Mucosa of rectum (tissue), 2 donors: ENCODE measurements at regions not wholly inside any gene's neighbourhood (a gene's known extent, or its start where the extent isn't known, plus 50 kb on each side); places are given as distances from the start of the nearest gene placed in this dataset.

Experiments
- H3K27ac ChIP-seq, 2 donors: one replicate each; pipeline ENCODE4 v1.7.0; 2013; ENCODE audit warnings: inconsistent platforms in 2 of 2, low read depth in 2 of 2, low read length in 2 of 2
- H3K27me3 ChIP-seq, 2 donors: one replicate each; pipeline ENCODE4 v1.7.0; 2013; ENCODE audit warnings: low read length in 2 of 2; ENCODE audit not compliant: control insufficient read depth in 2 of 2, insufficient read depth in 2 of 2
- H3K36me3 ChIP-seq, 2 donors: one replicate each; pipeline ENCODE4 v1.7.0; 2013; ENCODE audit warnings: low read length in 2 of 2; ENCODE audit not compliant: control insufficient read depth in 2 of 2, insufficient read depth in 2 of 2
- H3K4me1 ChIP-seq, 2 donors: one replicate each; pipeline ENCODE4 v1.7.0; 2013; ENCODE audit warnings: low read length in 2 of 2, mild to moderate bottlenecking in 1 of 2; ENCODE audit not compliant: control insufficient read depth in 2 of 2, insufficient read depth in 2 of 2
- H3K4me3 ChIP-seq, 2 donors: one replicate each; pipeline ENCODE4 v1.7.0; 2013; ENCODE audit warnings: low read length in 2 of 2
- H3K9ac ChIP-seq, 2 donors: one replicate each; pipeline ENCODE4 v1.7.0; 2013; ENCODE audit warnings: low read length in 2 of 2, low read depth in 1 of 2, mild to moderate bottlenecking in 1 of 2
- H3K9me3 ChIP-seq, 2 donors: one replicate each; pipeline ENCODE4 v1.7.0; 2013; ENCODE audit warnings: low read length in 2 of 2; ENCODE audit not compliant: control insufficient read depth in 2 of 2
- donor health status: healthy.
- donor health status: Normal muscosa, but diverticular disease.

- H3K4me1 ChIP-seq, result no peaks in the 10 kb centered on the region
These were observed 101.4 kb upstream of the STT3B start for GRCh38 chr3:31431321-31431720.

GRCh38 chr3:31432897-31433678, 99.6 kb upstream of the STT3B start:
- Histone ChIP-seq H3K36me3 (no peaks in the 10 kb centered on the region), H3K9me3 (peaks cover 4 to 6% of the 10 kb centered on the region in 2 donors), H3K27me3 (no peaks in the 10 kb centered on the region), H3K9ac (no peak overlapping the region), H3K4me1 (no peaks in the 10 kb centered on the region), H3K27ac (no peak overlapping the region), H3K4me3 (no peak overlapping the region)

More at GRCh38 chr3:31431321-31431720, 101.4 kb upstream of the STT3B start:
- no peak overlapping the region for H3K9ac ChIP-seq
- no peak overlapping the region for H3K4me3 ChIP-seq
- no peak overlapping the region for H3K27ac ChIP-seq
- no peaks in the 10 kb centered on the region for H3K9me3 ChIP-seq
- no peaks in the 10 kb centered on the region for H3K36me3 ChIP-seq
- no peaks in the 10 kb centered on the region for H3K27me3 ChIP-seq

GRCh38 chr3:31433679-31433992, 99.1 kb upstream of the STT3B start:
- H3K27me3 ChIP-seq, result no peaks in the 10 kb centered on the region
- H3K27ac ChIP-seq, result no peak overlapping the region
- H3K4me1 ChIP-seq, result no peaks in the 10 kb centered on the region
- H3K36me3 ChIP-seq, result no peaks in the 10 kb centered on the region
- no peak overlapping the region for H3K9ac ChIP-seq
- H3K9me3 ChIP-seq, result peaks cover 4 to 6% of the 10 kb centered on the region in 2 donors
- H3K4me3 ChIP-seq, result no peak overlapping the region

DNA sequence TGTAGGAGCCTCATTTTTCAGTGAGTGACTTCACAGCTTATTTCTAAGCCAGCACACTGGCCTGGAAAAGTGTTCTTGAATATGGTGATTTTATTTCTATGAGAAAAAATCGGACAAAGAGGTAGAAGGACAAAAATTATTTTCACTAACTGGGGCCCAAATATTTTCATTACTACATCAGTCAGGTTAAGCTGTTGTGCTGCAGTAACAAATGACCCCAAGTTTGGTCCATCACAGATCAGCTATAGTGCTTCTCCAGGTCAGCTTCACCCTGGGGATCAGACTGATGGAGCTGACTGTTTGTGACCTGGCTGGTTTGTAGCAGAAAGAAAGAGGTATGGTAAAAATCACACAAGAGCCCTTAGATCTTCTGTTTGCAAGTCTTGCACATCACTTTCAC, 97.9 kb upstream of the STT3B start:
- H3K9me3 ChIP-seq, result peaks cover 4 to 6% of the 10 kb centered on the region in 2 donors
- H3K4me1 ChIP-seq, result no peaks in the 10 kb centered on the region
- H3K4me3 ChIP-seq, result no peak overlapping the region
- H3K9ac ChIP-seq, result no peak overlapping the region
- no peaks in the 10 kb centered on the region for H3K27me3 ChIP-seq
- no peaks in the 10 kb centered on the region for H3K36me3 ChIP-seq
- no peak overlapping the region for H3K27ac ChIP-seq

- Histone ChIP-seq H3K4me3 (no peak overlapping the region), H3K4me1 (no peaks in the 10 kb centered on the region), H3K36me3 (no peaks in the 10 kb centered on the region), H3K27ac (no peak overlapping the region), H3K9me3 (peaks cover 4 to 6% of the 10 kb centered on the region in 2 donors), H3K9ac (no peak overlapping the region), H3K27me3 (no peaks in the 10 kb centered on the region)
These were observed 95.9 kb upstream of the STT3B start for GRCh38 chr3:31436830-31437229.

DNA sequence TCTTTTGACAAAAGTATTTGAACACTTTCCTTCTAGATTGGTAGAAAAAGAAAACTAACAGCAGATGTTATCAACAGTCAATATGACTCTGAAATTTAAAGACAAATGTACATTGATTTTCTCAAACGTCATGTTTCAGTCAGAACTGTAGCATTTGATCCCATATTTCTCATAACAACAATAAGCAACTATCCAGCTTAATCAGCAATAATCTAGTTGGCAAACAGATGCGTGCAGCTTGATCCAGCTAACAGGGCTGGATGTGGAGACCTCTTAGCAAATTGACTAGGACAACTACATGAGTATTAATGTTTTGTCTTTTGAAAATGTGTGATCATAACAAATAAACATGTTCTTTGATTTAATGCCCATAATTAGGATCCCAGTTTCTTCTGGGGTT, 94.0 kb upstream of the STT3B start:
- H3K4me3 ChIP-seq, result no peak overlapping the region
- H3K4me1 ChIP-seq, result no peaks in the 10 kb centered on the region
- no peak overlapping the region for H3K27ac ChIP-seq
- H3K36me3 ChIP-seq, result no peaks in the 10 kb centered on the region
- H3K9ac ChIP-seq, result no peak overlapping the region
- H3K27me3 ChIP-seq, result no peaks in the 10 kb centered on the region
- H3K9me3 ChIP-seq, result peaks cover 4 to 6% of the 10 kb centered on the region in 2 donors

GRCh38 chr3:31439890-31440750, 92.6 kb upstream of the STT3B start:
- H3K4me1 ChIP-seq, result no peaks in the 10 kb centered on the region
- no peak overlapping the region for H3K27ac ChIP-seq
- H3K36me3 ChIP-seq, result no peaks in the 10 kb centered on the region
- H3K4me3 ChIP-seq, result no peak overlapping the region
- no peak overlapping the region for H3K9ac ChIP-seq
- no peaks in the 10 kb centered on the region for H3K27me3 ChIP-seq
- H3K9me3 ChIP-seq, result peaks cover 4 to 6% of the 10 kb centered on the region in 2 donors

GRCh38 chr3:31440878-31441277, 91.8 kb upstream of the STT3B start:
- no peak overlapping the region for H3K27ac ChIP-seq
- H3K4me3 ChIP-seq, result no peak overlapping the region
- H3K36me3 ChIP-seq, result no peaks in the 10 kb centered on the region
- no peaks in the 10 kb centered on the region for H3K4me1 ChIP-seq
- H3K9me3 ChIP-seq, result peaks cover 4 to 6% of the 10 kb centered on the region in 2 donors
- H3K9ac ChIP-seq, result no peak overlapping the region
- H3K27me3 ChIP-seq, result no peaks in the 10 kb centered on the region

DNA sequence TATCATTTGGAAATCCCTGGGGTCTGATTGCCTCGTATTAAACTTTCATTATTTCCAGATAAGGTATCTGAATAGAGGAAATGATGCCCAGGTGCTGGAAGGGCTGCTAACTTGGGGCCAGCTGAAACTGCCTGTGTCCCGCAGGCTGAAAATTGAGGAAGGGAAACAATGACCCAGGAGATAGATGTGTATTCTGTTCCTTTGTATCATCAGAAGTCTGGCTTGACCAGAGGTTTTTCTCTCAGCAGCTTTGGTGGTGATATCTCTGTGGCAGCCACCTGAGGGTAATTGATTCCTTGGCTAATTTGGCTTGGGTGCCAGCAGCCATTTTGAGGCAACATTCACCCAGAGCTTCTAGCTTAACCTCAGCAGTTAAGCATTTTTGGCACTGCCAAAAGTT, 90.0 kb upstream of the STT3B start:
- H3K4me1 ChIP-seq, result no peaks in the 10 kb centered on the region
- no peaks in the 10 kb centered on the region for H3K27me3 ChIP-seq
- no peak overlapping the region for H3K27ac ChIP-seq
- no peaks in the 10 kb centered on the region for H3K36me3 ChIP-seq
- H3K4me3 ChIP-seq, result no peak overlapping the region
- H3K9me3 ChIP-seq, result no peaks in the 10 kb centered on the region
- no peak overlapping the region for H3K9ac ChIP-seq
